ENCODE measurements at regions not wholly inside any gene's neighbourhood (a gene's known extent, or its start where the extent isn't known, plus 50 kb on each side); places are given as distances from the start of the nearest gene placed in this dataset.
A peak's percentile ranks its signal among the peaks of the same experiment; 100 is the strongest.
"Not testable (repeated sequence)": the region's sequence is repeated elsewhere in the genome, so short reads cannot be mapped to it uniquely, and the experiment has no call there.

DNA sequence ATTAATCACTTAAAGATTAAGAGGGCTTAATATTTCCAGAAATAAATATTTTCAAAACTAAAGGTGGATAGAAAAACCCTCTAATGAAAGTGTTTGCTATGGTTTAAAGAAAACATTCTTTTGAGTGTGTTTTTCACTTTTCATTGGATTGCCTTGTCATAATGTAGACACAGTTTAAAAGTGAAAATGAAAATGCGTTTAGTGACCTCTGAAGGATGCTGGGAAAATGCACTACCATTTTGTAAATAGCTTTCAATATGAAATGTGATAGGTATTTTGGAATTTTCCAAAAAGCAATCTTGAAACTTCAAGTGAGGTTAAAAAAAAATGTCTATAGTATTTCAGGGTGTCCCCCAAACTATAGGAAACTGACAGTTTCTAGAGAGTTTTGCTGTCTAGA lies 642.2 kb downstream of the C4orf33 start:
- no peak for DNase-seq

DNA sequence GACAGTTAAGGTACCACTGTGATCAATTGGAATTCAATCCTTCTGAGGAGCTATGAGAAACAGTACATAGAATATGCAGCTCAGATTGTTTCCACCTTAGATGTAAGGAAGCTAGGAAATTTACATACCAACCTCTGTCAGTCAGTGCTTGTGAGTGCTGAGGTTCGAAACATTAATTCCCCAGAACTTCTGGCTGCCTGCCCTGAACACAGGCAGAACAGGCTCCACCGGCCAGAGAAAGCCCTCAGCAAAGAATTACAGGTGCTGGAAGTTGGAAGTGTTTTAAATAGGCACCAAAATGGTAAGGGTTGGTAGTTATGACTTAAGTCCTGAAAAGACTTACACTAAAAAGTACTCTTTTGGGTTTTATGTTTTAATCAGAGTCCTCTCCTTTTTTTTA lies 651.8 kb downstream of the C4orf33 start:
- no peak for DNase-seq

DNA sequence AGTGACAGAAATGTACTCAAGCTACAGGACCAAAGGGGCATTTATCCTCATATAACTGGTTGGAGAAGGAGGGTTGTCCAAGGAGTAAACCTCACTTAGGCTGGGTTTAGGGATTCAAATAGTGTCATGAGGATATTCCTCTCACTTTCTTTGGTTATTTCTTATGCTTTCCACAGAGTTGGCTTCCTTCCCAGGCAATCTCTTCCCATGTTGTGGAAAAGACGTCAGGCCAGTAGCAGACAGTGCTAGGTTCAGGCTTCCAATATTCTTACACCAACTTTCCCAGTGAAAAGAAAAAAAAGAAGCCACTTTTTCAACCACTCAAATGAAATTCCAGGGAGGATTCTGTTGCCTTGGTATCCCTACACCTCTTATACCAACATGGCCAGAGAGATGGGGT lies 653.0 kb downstream of the C4orf33 start:
- no peak for DNase-seq

DNA sequence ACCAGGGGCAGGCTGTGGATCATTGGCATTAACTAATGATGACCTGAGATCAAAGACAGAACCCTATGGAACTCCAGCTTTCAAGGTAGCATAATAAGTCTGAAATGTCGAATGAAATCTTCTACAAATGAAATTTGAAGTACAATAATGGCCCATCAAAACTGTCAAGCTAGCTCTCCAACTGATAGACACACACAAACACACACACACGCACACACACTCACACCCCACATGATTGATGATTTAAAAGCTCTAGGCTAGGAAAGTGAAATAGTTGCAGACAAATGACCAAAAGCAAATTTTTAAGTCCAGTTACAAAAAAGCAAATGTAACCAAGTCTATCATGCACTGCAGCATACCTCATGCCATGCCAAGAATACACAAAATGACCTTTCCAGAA lies 655.7 kb downstream of the C4orf33 start:
- DNase-seq = no peak

DNA sequence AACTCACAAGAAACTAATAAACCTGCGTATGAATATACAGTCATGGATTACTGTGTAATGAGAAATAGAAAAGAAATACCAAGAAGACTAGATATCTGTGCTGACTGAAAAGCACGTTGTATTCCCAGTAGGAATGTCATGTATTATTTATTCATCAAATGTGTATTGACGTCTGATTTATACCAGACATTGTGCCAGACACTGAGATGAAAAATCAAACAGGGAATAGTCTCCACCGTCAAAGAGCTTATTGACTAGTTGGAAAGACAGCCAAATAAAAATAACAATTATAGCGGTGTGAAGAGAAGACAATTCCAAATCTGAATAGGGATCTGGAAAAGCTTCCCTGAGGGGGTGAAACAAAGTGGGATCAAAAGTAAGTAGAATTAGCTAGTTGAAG lies 687.6 kb downstream of the C4orf33 start:
- DNase-seq = no peak

DNA sequence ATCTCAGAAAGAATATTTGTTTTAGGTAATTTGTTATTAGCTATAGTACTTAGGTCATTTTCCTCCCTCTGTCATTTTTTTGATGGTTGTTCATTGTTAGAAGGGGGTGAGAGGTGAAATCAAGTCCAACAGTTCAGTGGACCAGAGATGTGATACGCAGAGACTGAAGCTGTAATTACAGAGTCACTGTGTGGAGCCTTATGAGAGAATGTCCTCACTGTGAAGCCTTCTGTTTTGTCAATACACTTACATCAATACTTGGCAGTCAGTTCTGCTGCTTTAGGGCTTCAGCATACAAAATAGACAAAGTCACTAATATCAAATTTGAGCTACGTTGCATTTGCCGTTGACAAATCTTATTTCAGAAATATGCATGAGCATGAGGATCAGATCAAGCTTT lies 692.5 kb downstream of the C4orf33 start:
- DNase-seq = no peak

DNA sequence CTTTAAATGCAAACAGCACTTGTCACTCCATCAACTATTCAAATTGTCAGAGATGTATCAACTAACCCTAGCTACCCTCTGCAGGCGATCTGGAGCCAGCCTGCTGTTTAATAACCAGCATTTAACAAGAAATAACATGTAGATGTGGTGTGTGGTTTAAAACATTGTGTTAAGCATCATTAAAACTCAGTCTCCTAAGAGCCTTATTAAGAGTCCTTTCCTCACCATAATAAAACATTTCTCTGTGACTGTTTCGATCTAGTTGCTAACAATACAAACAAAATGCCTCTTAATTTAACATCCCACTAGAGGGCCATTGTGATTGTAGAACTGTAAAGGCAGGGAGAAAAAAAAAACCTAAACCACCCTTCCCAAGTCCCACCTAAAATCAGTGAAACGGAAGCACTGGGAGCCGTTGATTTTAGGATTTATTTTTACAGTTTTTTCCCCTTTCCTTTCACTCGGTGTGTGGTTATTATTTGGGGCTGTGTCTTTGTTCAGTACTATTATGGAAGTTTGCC lies 708.6 kb downstream of the C4orf33 start:
- DNase-seq = no peak

DNA sequence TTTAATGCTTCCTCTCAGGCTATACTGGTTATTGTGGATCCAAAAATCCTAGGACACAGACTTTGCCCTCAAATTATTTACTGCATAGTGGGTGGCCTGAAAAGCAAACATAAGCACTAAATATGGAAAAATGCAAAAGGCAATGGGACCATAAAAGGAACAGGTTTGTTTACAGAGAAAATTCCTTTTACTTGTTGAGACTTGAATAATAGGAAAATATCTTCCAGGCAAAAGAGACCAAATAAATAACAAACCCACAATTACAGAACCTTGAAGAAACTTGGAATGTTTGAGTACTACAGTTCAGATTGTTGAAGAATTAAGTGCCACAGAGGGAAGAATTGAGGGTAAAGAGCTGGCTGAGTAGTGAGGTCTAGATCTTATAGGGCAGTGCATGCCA lies 711.0 kb downstream of the C4orf33 start:
- no peak for DNase-seq

DNA sequence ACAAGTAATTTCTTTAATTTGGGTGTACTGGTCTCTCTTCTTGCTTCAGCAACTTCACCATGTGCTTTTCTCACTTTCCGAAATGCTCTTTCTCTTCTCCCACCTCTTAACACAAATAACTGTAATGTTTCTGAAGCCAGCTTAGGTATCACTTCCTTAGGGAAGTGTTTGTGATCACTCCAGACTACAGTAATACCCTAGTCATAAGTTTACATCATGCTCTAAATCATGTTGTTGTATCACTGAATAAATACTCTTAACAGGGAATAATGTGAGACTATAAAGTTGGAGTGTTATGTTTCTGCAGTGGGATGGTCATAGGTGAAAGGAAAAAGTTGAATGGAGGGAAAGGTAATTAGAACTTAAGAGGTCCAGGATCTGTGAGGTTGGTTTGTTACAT lies 712.3 kb downstream of the C4orf33 start:
- no peak for DNase-seq

DNA sequence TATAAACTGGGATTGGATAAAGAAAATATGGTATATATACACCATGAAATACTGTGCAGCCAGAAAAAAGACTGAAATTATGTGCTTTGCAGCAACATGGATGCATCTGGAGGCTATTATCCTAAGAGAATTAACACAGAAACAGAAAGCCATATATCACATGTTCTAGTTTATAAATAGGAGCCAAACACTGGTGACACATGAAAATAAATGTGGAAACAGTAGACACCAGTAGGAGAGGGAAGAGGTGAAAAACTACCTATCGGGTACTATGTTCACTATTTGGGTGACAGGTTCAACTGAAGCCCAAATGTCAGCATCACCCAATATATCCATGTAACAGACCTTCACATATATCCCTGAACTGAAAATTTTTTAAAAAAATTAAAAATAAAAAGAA lies 725.1 kb downstream of the C4orf33 start:
- DNase-seq = no peak

DNA sequence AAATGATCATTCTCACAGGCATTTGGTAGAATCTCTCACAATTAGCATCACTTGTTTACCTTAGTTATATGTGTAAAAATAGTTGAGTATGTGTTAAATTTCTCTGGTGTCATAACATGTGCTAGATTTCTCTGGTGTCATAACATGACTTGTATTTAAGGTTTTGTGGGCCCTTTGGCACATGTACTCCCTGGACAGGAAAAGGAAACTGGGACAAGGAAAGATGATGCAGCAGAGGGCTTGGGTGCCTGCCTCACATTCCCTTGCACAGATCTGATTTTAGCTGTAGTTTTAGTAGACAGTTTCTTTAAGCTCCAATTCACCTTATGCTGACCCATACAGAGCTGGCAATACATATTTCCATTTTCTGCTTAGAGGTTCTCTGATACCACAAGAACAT lies 726.0 kb downstream of the C4orf33 start:
- no peak for DNase-seq

DNA sequence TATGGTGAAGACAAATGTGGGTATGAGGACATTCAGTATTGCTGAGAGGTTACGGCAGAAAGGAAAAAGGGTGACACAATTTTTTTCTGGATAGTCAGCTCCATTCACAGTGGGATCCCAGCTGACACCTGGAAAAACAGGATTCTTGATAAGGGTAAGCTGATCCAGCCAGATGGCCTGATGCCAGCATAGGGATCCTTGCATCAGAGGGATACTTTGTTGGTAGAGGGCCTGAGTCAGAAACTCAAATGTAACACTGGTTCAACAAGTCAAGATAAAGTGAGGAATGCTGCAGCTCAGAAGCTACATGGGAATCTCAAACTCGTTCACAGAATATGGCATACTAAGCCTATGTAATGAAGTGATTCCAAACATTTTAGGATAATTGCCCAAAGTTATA lies 726.7 kb downstream of the C4orf33 start:
- DNase-seq = peak; percentile 80

DNA sequence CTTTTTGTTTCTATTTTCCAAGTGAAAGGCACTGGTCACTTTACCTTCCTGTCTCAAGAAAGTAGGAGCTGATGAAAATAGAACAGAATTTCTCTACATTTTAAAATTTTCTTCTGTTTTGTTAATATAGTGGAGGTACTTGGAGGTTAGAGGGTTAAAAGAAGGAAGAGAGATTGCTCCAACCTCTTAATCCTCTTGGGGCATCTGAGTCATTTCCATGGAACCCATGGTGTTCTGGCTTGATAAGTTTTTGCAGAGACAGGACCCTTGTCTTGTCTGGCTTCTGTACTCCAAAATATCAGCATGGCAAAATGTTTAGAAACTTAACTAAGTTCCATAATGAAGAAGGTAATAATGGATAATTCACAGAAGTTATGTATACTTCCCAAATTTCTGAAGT lies 727.2 kb downstream of the C4orf33 start:
- DNase-seq = no peak

DNA sequence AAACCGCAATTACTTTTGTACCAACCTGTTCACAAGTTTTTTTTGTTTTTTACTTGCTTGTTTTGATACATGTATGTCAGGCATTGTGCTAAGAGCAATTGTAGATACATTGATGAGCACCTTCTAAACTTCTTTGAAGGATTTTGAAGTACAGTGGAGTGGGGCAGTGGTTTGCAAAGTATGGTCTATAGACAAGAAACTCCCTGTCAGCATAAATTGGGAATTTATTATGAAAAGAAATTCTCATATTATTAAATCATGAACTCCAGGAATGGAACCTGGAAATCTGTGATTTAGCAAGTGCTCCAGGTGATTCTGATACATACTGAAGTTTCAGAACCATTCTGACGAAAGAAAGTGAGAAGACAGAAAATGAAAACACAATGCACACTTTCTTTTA lies 733.4 kb downstream of the C4orf33 start:
- DNase-seq = no peak

DNA sequence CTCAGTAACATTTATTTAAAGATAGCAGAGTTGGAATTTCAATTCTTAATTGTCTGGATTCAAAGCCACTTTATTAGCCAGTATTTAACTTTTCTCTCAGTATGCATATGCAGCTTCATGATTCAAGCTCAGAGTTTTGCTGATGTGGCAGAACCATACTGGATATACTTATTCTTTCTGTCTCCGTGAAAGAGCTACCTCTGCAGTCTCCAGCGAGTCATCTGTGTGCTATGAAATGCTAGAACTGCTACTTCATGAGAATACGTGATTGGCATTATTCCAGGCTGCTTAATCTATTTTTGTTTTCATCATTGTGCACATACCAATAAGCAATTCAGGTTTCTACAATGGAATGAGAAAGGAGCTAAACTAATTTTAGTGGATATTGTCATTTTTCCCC lies 743.7 kb downstream of the C4orf33 start:
- no peak for DNase-seq

DNA sequence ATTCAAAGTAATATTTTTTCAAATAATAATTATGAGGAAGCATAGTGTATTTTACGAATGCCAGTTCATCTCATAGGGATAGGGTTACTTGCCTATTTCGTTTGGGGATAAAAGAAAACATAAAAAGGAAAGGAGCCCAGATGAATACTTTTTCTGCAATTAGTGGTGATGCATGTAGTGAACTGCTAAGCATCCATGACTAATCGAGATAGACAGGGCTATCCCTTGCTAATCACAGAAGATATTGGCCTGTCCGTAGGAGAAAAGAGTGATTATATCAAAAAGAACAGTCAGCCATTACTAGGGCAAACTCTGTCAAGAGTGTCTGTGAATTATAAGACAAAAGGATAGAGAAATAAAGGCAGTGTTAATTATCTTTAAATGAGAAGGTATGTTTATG lies 746.1 kb downstream of the C4orf33 start:
- DNase-seq = no peak

DNA sequence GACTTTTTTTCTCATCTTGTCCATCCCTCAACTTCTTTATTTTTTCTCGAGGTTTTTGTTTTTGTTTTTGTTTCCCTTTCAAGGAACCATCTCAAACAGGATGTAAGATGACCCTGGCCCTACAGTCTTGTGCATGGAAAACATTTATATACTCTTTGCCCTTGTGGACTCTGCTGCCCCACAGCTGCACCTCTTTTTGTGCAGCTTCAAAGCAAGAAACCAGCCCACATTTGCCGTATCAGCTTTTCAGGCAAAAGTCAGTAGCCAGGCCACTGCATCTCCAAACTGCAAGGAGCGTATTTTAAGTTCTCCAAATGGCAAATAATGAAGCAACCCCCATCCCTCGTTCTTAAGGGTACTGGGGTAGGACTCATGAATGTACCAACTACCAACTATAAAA lies 756.5 kb downstream of the C4orf33 start:
- no peak for DNase-seq

DNA sequence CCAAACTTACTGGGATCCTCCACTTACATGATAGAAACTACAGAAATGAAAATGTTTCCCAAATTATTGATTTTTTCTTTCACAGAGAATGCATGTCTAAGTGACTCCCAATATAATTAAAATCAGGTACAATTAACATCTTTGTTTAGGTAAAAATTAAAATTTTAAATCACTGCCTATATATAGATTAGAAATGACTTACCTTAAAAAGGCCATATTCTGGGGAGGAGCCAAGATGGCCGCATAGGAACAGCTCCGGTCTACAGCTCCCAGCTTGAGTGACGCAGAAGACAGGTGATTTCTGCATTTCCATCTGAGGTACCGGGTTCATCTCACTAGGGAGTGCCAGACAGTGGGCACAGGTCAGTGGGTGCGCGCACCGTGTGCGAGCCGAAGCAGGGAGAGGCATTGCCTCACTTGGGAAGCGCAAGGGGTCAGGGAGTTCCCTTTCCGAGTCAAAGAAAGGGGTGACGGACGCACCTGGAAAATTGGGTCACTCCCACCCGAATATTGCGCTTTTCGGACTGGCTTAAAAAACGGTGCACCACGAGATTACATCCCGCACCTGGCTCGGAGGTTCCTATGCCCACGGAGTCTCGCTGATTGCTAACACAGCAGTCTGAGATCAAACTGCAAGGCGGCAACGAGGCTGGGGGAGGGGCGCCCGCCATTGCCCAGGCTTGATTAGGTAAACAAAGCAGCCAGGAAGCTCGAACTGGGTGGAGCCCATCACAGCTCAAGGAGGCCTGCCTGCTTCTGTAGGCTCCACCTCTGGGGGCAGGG lies 757.9 kb downstream of the C4orf33 start:
- DNase-seq = not testable (repeated sequence)

DNA sequence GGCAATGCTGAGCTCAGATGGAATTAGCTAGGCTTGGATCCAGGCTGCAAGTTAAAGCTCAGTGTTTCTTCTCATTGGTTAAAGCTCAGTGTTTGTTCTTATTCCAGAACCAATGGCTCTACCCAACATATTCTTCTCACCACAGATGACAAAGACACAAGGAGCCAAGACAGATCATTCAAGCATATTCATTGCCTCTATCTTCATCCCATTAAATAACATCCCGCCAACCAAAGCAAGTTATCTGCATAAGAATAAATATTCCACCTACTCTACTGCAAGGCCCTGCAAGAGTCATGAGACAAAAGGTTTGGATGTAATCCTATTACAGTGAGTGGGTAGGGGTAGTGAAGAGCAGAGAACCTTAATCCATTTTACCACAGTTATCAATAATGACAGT lies 766.5 kb downstream of the C4orf33 start:
- no peak for DNase-seq

DNA sequence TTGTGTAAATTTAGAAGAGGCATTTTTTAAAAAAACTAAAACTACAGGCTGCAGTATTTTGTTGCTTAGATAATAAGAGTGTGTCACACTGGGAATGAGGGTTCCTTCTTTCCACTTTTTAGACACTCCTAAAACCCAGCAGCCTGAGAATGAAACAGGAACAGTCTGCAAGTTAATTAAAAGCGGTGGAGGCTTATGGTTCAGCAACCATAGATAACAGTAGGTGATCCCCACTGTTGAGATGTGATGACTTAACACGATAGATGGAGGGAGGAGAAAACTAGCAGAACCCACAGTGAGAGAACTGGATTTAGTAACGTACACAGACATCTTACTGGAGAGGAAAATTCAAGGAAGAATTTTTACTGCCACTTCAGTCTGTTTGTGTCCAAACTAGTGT lies 767.3 kb downstream of the C4orf33 start:
- no peak for DNase-seq

DNA sequence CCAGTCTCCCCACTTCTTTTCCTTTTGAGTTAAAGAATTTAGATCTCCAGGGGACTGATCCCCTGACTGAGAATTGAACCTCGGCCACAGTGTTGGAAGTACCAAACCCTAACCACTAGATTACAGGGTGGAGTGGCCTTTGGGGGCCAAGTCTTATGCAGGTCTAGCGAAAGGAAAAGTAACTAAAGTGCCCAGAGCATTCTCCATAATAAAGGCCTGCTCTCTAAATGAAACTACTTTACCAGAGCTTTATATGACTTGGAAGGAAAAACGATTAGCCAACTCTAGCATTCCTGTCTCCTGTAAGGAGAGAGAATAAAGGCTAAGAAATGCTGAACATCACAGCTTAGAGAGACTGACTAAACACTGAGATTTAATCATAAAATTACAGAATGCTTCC lies 788.0 kb downstream of the C4orf33 start:
- DNase-seq = no peak

DNA sequence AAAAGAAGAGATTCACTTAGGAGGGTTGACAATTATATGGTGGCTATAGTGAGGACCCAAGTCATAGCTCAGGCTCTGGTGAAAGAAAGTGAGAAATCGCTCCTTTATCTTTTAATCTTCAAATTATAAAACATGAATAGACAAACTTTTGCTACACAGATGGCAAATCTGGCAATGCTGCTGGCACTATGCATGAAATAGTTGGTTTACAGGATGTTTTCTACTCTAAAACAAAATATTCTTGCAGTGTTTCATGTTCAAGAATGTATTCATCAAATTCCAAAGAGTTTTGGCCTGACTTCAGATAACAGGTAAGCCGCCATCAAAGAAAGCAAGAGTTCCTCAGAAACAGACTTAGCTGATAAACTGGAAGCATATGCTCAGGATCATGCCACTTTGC lies 801.2 kb downstream of the C4orf33 start:
- no peak for DNase-seq

DNA sequence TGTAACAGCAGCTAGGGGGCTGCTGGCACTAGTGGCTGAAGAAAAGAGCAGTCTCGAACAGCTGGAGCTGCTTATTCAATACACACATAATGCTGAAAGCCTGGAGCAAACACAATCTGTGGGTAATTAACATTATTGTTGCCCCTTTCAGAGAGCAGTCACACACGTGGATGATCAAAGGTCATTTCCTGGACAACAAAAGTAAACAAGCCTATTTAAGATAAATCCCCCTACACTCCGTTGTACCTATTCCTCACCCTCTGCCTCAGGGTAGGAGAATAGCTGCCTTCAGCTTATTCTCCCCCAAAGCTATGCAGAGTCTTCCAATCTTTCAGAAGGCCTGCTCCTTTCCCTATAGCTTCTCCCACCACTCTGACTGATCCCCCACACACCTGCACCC lies 803.9 kb downstream of the C4orf33 start:
- no peak for DNase-seq

DNA sequence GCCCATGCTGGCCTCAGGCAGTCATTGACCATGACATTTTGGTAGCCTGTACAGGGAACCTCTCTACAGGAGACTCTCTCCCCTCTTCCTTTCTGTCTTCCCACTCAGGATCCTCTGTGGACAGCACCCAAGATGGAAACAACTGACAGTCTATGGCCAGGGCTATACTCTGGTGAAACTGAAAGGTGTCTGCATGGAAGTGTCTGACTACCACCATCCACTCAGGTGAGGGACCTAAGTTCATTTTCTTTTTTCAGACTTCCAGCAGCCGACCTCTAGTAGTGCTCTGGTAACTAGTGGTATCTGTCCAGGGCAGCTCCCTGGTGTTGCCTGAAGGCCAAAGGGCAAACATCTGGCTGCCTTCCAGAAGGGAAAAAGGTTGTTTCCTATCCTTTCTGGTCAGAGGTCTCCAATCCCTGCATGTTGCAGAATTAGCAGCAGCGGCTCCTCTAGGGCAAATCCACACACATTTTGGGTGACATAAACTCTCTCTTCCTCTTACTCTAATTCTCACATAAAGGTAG lies 804.5 kb downstream of the C4orf33 start:
- DNase-seq = no peak

DNA sequence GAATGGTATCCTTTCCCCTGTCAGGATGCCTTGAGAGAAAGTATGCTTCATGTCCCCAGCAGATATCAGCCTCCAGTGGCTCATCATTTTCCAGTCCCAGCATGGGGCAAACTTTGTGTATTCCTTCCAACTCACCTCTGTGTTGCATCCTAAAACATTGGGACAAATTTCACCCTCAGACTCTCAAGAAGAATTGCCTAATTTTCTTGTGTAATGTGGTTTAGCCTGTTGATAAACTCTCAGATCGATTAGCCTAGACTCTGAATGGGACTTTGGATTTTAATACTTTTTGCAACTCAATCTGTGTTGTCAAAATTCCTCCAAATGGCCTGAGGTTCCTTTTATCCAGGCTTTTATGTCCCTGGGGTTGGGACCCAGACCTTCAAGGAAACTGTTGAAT lies 805.3 kb downstream of the C4orf33 start:
- no peak for DNase-seq
